ENCODE measurements at regions not wholly inside any gene's neighbourhood (a gene's known extent, or its start where the extent isn't known, plus 50 kb on each side); places are given as distances from the start of the nearest gene placed in this dataset.

DNA sequence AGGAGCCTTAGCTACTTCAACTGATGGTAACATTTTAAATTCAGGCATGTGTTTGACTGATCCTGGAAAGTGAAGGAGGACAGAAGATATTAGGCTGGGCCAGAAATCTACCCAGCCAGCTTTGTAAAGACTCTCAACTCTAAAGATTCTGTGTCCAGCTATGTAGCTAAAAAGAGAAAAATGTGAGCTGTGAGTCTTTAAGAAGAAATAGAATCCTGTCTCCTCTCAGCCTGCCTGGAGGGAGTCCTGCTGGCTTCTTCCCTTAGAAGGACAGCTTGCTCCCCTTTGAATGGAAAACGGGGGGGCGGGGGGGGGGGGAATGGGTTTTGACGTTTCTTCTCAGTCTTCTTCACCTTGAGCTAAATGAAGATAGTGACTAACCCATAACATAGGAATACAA lies 54.3 kb upstream of the INTU start:
- no peaks in the 10 kb centered on the region for H3K27me3 ChIP-seq (ENCODE audit: insufficient read depth, poor library complexity, severe bottlenecking)
- no peak overlapping the region for H3K4me3 ChIP-seq (replicated peaks; ENCODE audit: insufficient read depth, low read length)
- DNase-seq (ENCODE audit: low read depth in 1 of 2, low spot score in 1 of 2) = no peak
- no peak overlapping the region for H3K27ac ChIP-seq (replicated peaks)
- TF ChIP-seq, protein P1, sequence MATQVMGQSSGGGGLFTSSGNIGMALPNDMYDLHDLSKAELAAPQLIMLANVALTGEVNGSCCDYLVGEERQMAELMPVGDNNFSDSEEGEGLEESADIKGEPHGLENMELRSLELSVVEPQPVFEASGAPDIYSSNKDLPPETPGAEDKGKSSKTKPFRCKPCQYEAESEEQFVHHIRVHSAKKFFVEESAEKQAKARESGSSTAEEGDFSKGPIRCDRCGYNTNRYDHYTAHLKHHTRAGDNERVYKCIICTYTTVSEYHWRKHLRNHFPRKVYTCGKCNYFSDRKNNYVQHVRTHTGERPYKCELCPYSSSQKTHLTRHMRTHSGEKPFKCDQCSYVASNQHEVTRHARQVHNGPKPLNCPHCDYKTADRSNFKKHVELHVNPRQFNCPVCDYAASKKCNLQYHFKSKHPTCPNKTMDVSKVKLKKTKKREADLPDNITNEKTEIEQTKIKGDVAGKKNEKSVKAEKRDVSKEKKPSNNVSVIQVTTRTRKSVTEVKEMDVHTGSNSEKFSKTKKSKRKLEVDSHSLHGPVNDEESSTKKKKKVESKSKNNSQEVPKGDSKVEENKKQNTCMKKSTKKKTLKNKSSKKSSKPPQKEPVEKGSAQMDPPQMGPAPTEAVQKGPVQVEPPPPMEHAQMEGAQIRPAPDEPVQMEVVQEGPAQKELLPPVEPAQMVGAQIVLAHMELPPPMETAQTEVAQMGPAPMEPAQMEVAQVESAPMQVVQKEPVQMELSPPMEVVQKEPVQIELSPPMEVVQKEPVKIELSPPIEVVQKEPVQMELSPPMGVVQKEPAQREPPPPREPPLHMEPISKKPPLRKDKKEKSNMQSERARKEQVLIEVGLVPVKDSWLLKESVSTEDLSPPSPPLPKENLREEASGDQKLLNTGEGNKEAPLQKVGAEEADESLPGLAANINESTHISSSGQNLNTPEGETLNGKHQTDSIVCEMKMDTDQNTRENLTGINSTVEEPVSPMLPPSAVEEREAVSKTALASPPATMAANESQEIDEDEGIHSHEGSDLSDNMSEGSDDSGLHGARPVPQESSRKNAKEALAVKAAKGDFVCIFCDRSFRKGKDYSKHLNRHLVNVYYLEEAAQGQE (IDR thresholded peaks at IDR 0.05; ENCODE audit: insufficient replicate concordance, low read depth) = no peak

DNA sequence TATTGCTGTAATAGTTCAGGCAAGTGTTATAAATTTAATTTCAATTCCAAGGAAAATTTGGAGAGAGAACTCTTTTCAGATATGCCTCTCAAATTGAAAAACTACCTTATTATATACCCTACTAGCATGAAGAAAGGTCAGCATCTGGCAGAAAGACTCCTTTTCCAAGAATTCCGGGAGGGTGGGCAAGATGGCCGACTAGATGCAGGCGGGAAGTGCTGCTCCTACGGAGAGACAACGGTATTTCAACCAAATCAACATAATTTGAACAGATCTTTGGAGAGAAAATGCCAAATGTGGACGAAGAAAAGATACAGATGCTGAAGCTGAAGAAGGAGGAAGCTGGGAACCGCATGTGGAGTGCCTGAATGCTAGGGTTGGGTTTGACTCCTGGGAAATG lies 53.8 kb upstream of the INTU start:
- TF ChIP-seq GABPA (IDR thresholded peaks at IDR 0.05; ENCODE audit: low read depth) = no peak
- TF ChIP-seq, protein P2, sequence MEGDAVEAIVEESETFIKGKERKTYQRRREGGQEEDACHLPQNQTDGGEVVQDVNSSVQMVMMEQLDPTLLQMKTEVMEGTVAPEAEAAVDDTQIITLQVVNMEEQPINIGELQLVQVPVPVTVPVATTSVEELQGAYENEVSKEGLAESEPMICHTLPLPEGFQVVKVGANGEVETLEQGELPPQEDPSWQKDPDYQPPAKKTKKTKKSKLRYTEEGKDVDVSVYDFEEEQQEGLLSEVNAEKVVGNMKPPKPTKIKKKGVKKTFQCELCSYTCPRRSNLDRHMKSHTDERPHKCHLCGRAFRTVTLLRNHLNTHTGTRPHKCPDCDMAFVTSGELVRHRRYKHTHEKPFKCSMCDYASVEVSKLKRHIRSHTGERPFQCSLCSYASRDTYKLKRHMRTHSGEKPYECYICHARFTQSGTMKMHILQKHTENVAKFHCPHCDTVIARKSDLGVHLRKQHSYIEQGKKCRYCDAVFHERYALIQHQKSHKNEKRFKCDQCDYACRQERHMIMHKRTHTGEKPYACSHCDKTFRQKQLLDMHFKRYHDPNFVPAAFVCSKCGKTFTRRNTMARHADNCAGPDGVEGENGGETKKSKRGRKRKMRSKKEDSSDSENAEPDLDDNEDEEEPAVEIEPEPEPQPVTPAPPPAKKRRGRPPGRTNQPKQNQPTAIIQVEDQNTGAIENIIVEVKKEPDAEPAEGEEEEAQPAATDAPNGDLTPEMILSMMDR (IDR thresholded peaks at IDR 0.05; ENCODE audit: insufficient read depth, low read length) = no peak
- no peak for TF ChIP-seq POLR2AphosphoS5 (IDR thresholded peaks at IDR 0.05; ENCODE audit: low read depth)
- TF ChIP-seq SPI1 (IDR thresholded peaks at IDR 0.05; ENCODE audit: borderline replicate concordance, low read depth) = no peak
- TF ChIP-seq, protein P1 (IDR thresholded peaks at IDR 0.05; ENCODE audit: insufficient replicate concordance, low read depth) = no peak
- Histone ChIP-seq H3K4me3 (replicated peaks; ENCODE audit: insufficient read depth, low read length) (no peak overlapping the region), H3K27me3 (ENCODE audit: insufficient read depth, poor library complexity, severe bottlenecking) (no peaks in the 10 kb centered on the region), H3K27ac (replicated peaks) (no peak overlapping the region)
- no peak for DNase-seq (ENCODE audit: low read depth in 1 of 2, low spot score in 1 of 2)

DNA sequence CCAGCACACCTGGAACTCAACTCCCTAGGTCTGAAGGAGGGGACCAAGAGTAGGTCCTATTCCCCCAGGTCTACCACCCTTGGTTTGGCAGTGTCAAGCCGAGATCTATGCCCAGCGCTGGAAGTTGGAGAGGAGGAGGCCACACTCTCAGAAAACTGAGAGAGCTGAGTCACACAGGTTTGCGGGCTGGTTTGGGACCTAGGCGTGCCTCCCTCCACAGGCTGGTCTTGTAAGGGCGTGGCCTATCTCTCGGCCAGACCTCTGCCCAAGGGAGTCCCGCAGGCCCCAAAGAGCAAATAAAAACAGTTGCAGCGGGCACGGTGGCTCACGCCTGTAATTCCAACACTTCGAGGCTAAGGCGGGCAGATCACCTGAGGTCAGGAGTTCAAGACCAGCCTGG lies 52.9 kb upstream of the INTU start:
- DNase-seq (ENCODE audit: low read depth in 1 of 2, low spot score in 1 of 2) = no peak
- Histone ChIP-seq H3K27me3 (ENCODE audit: insufficient read depth, poor library complexity, severe bottlenecking) (no peaks in the 10 kb centered on the region), H3K27ac (replicated peaks) (no peak overlapping the region), H3K4me3 (replicated peaks; ENCODE audit: insufficient read depth, low read length) (no peak overlapping the region)
- TF ChIP-seq SPI1 (IDR thresholded peaks at IDR 0.05; ENCODE audit: borderline replicate concordance, low read depth) (no peak), GABPA (IDR thresholded peaks at IDR 0.05; ENCODE audit: low read depth) (no peak), POLR2AphosphoS5 (IDR thresholded peaks at IDR 0.05; ENCODE audit: low read depth) (no peak)
- TF ChIP-seq, protein P1 (IDR thresholded peaks at IDR 0.05; ENCODE audit: insufficient replicate concordance, low read depth) = no peak
- TF ChIP-seq, protein P2 (IDR thresholded peaks at IDR 0.05; ENCODE audit: insufficient read depth, low read length) = no peak

DNA sequence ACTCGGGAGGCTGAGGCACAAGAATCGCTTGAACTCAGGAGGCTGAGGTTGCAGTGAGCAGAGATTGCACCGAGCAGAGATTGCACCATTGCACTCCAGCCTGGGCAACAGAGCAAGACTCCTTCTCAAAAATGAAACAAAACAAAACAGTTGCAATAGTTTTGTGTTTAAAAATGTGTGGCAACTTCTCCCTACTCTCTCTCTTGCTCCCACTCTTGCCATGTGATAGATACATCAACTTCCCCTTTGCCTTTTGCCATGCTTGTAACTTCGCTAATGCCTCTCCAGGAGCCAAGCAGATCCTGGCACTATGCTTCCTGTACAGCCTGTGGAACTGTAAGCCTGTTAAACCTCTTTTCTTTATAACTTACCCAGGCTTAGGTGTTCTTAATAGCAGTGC lies 52.5 kb upstream of the INTU start:
- Histone ChIP-seq H3K27me3 (ENCODE audit: insufficient read depth, poor library complexity, severe bottlenecking) (no peaks in the 10 kb centered on the region), H3K4me3 (replicated peaks; ENCODE audit: insufficient read depth, low read length) (no peak overlapping the region), H3K27ac (replicated peaks) (no peak overlapping the region)
- TF ChIP-seq SPI1 (IDR thresholded peaks at IDR 0.05; ENCODE audit: borderline replicate concordance, low read depth) (peak; percentile 31; the same call in 1 of the 2 replicates), POLR2AphosphoS5 (IDR thresholded peaks at IDR 0.05; ENCODE audit: low read depth) (no peak)
- peak in 1 of 2 experiments; percentile 69 for DNase-seq (ENCODE audit: low read depth in 1 of 2, low spot score in 1 of 2)

Measured in HL-60 (cell line).